ENCODE measurements at regions not wholly inside any gene's neighbourhood (a gene's known extent, or its start where the extent isn't known, plus 50 kb on each side); places are given as distances from the start of the nearest gene placed in this dataset.

DNA sequence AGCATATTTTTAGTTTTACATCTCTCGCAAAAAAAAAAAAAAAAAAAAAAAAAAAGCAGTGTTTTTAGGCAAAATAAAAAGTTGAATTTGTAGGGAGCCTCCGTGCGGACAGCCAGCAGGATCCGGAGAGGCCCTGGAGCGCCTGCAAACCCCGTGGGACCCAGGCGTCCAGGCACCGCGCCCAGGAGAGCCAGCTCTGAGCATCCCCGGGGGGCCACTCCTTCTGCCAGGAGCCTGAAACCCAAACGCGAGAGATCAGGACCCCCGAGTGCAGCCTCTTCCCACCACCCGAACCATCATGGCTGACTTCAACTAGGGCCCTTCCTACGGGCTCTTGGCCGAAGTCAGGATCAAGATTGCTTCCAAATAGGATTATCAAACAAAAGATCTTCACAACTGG lies 54.1 kb upstream of the LY86 start:
- no peaks in the 10 kb centered on the region for H3K36me3 ChIP-seq
- TF ChIP-seq, protein P1, sequence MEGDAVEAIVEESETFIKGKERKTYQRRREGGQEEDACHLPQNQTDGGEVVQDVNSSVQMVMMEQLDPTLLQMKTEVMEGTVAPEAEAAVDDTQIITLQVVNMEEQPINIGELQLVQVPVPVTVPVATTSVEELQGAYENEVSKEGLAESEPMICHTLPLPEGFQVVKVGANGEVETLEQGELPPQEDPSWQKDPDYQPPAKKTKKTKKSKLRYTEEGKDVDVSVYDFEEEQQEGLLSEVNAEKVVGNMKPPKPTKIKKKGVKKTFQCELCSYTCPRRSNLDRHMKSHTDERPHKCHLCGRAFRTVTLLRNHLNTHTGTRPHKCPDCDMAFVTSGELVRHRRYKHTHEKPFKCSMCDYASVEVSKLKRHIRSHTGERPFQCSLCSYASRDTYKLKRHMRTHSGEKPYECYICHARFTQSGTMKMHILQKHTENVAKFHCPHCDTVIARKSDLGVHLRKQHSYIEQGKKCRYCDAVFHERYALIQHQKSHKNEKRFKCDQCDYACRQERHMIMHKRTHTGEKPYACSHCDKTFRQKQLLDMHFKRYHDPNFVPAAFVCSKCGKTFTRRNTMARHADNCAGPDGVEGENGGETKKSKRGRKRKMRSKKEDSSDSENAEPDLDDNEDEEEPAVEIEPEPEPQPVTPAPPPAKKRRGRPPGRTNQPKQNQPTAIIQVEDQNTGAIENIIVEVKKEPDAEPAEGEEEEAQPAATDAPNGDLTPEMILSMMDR (IDR thresholded peaks at IDR 0.05), result no peak
- TF ChIP-seq EP300 (IDR thresholded peaks at IDR 0.05), result no peak
- TF ChIP-seq POLR2AphosphoS5 (IDR thresholded peaks at IDR 0.05), result no peak
- TF ChIP-seq POLR2A (IDR thresholded peaks at IDR 0.05), result no peak
- H3K9me3 ChIP-seq, result no peaks in the 10 kb centered on the region
- H3K4me1 ChIP-seq, result no peaks in the 10 kb centered on the region
- H3K27me3 ChIP-seq, result no peaks in the 10 kb centered on the region
- no peak overlapping the region for H3K27ac ChIP-seq
- WGBS, 2 donors, result 92 to 95% methylated on average over 16 of the region's 16 CpGs
- no peak overlapping the region for H3K4me3 ChIP-seq
- no peak for DNase-seq
- intact Hi-C loops (cut with DNase I), result no loop called here

DNA sequence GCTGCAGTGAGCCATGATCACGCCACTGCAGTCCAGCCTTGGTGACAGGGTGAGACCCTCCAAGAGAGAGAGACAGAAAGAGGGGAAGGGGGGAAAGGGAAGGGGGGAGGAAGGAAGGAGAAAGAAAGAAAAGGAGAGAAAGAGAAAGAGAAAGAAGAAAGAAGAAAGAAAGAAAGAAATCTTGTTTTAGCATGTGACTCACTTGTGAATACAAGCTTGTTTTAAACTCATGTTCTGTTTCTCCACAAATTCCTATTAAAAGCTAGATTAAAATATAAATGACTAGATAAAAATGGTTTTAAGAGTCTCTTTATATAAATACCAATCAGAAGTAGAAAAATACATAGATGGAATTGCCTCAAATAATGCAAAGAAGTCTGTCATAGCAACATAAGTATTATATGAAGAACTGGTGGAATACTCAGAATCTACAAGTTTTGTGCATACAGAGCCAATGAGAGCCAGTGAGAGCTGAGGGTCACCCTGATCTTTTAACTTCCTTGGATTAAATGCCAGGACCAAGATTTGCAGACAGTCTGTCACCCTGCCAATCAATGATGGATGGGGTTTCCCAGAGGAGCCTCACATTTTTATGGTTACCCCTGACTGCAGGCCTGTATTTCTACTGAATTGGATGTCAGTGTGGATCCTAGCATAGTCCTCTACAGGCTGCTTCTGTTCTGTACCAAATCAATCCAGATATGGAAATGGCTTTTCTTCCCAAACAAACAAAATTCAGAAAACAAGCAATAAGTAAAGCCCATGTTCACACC lies 50.8 kb upstream of the LY86 start:
- no peak for DNase-seq
- intact Hi-C loops (cut with DNase I), result no loop called here
- Histone ChIP-seq H3K4me1 (no peaks in the 10 kb centered on the region), H3K4me3 (no peak overlapping the region), H3K27ac (peak overlapping the region in 1 of 4 donors; percentile 49), H3K9me3 (peaks cover 0 to 3% (median 0%) of the 10 kb centered on the region in 4 donors), H3K27me3 (peaks cover 0 to 5% (median 0%) of the 10 kb centered on the region in 3 donors), H3K36me3 (no peaks in the 10 kb centered on the region)
- TF ChIP-seq POLR2AphosphoS5 (IDR thresholded peaks at IDR 0.05), result no peak
- TF ChIP-seq, protein P1 (IDR thresholded peaks at IDR 0.05), result no peak
- TF ChIP-seq POLR2A (IDR thresholded peaks at IDR 0.05), result no peak
- TF ChIP-seq EP300 (IDR thresholded peaks at IDR 0.05), result no peak
- 87 to 91% methylated on average over 1 of the region's 1 CpG for WGBS, 2 donors

DNA sequence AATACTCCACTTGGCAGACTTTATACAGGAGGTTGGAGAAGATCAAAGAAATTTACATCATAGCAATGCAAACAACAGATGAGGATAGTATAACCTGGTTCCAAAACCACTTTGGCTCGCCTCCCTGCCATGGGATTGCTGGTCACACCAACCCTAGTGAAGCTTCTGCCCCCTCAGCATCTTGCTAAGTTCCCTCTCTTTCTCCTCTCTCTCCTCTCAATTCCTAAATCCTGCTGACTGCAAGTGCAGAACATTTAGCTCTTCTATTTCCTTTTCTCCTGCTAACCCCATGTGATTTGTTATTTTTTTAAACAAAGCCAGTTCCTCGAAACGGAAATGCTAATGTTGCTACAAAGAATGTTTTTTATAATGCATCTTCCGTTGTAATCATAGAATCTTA lies 50.3 kb upstream of the LY86 start:
- WGBS, 2 donors, result 37 to 41% methylated on average over 4 of the region's 4 CpGs
- Histone ChIP-seq H3K9me3 (peaks cover 0 to 3% (median 0%) of the 10 kb centered on the region in 4 donors), H3K27me3 (peaks cover 0 to 9% (median 0%) of the 10 kb centered on the region in 3 donors), H3K36me3 (no peaks in the 10 kb centered on the region), H3K27ac (peak overlapping the region in 1 of 4 donors; percentile 49), H3K4me3 (no peak overlapping the region), H3K4me1 (no peaks in the 10 kb centered on the region)
- DNase-seq, result no peak
- TF ChIP-seq EP300 (IDR thresholded peaks at IDR 0.05) (no peak), POLR2AphosphoS5 (IDR thresholded peaks at IDR 0.05) (peak in 1 of 4 donors; percentile 9), POLR2A (IDR thresholded peaks at IDR 0.05) (no peak)
- TF ChIP-seq, protein P1 (IDR thresholded peaks at IDR 0.05), result no peak
- intact Hi-C loops (cut with DNase I), result no loop called here
